GM23338 (cell line): ENCODE measurements at regions not wholly inside any gene's neighbourhood (a gene's known extent, or its start where the extent isn't known, plus 50 kb on each side); places are given as distances from the start of the nearest gene placed in this dataset.

Experiments
- CTCF ChIP-seq, 2 experiments: fragments of 200-600 bp in 1 of 2; sonication (generic) in 1 of 2; conservative IDR thresholded peaks; 2 replicates each; pipeline versions ENCODE4 v1.5.1 to v1.6.1; 2016 to 2017; ENCODE audit warnings: antibody characterized with exemption in 2 of 2, low read depth in 2 of 2, mild to moderate bottlenecking in 2 of 2, moderate library complexity in 1 of 2
- EZH2 ChIP-seq: fragments of 200-600 bp; sonication (generic); IDR thresholded peaks from one replicate; pipeline ENCODE4 v1.8.0; 2017; ENCODE audit warnings: antibody characterized with exemption, mild to moderate bottlenecking, low read depth; ENCODE audit not compliant: unreplicated experiment
- EZH2phosphoT487 ChIP-seq: fragments of 200-600 bp; sonication (generic); IDR thresholded peaks from one replicate; pipeline ENCODE4 v1.8.1; 2018; ENCODE audit warnings: antibody characterized with exemption; ENCODE audit not compliant: unreplicated experiment
- POLR2AphosphoS5 ChIP-seq: IDR thresholded peaks from 2 replicates; pipeline ENCODE4 v1.6.1; 2016; ENCODE audit warnings: antibody characterized with exemption, low read depth
- REST ChIP-seq: IDR thresholded peaks from one replicate; pipeline ENCODE4 v1.6.1; 2018; ENCODE audit warnings: antibody characterized with exemption; ENCODE audit not compliant: unreplicated experiment
- STAT1 ChIP-seq: IDR thresholded peaks from one replicate; pipeline ENCODE4 v1.6.1; 2016; ENCODE audit warnings: antibody characterized with exemption; ENCODE audit not compliant: unreplicated experiment

GRCh38 chr10:128471151-128471550 lies 344.9 kb upstream of the MKI67 start:
- TF ChIP-seq POLR2AphosphoS5: no peak
- TF ChIP-seq CTCF (conservative IDR thresholded peaks at IDR 0.05; ENCODE audit: low read depth in 2 of 2): no peak
- TF ChIP-seq EZH2phosphoT487: no peak
- TF ChIP-seq STAT1: no peak
- TF ChIP-seq REST: no peak
- TF ChIP-seq EZH2: no peak
